Prostate gland (tissue), 2 donors: ENCODE measurements at regions not wholly inside any gene's neighbourhood (a gene's known extent, or its start where the extent isn't known, plus 50 kb on each side); places are given as distances from the start of the nearest gene placed in this dataset.

ENCODE experiments used
- DNase-seq: peaks from one replicate; pipeline ENCODE4 v3.0.0-alpha.2; 2019; ENCODE audit warnings: low spot score
- H3K27ac ChIP-seq, 2 donors: fragments of 200-600 bp; sonication (generic); 2 replicates each; pipeline ENCODE4 v1.5.1; 2017 to 2019
- H3K27me3 ChIP-seq: fragments of 200-600 bp; sonication (generic); replicated peaks from 2 replicates; pipeline ENCODE4 v1.5.1; 2019; ENCODE audit not compliant: insufficient read depth
- H3K36me3 ChIP-seq, 2 donors: fragments of 200-600 bp; sonication (generic); 1 replicate in 1 of 2; 2 replicates in 1 of 2; pipeline versions ENCODE4 v1.5.1 to v1.8.1; 2017 to 2019
- H3K4me1 ChIP-seq: fragments of 200-600 bp; sonication (generic); replicated peaks from 2 replicates; pipeline ENCODE4 v1.5.1; 2019
- H3K4me3 ChIP-seq, 2 donors: fragments of 200-600 bp; sonication (generic); 2 replicates each; pipeline ENCODE4 v1.5.1; 2017 to 2019
- H3K9me3 ChIP-seq: fragments of 200-600 bp; sonication (generic); 2 replicates; pipeline ENCODE4 v1.5.1; 2017
- CTCF ChIP-seq, 4 experiments: fragments of 200-600 bp in 2 of 4; fragments of 450-650 bp in 2 of 4; sonication (generic) in 2 of 4; IDR thresholded peaks; 1 replicate in 3 of 4; 2 replicates in 1 of 4; pipeline ENCODE4 v1.5.1; 2016 to 2019; ENCODE audit warnings: antibody characterized with exemption in 4 of 4, mild to moderate bottlenecking in 2 of 4, moderate library complexity in 2 of 4
- POLR2A ChIP-seq: fragments of 450-650 bp; IDR thresholded peaks from one replicate; pipeline ENCODE4 v1.6.1; 2016; ENCODE audit warnings: antibody characterized with exemption, mild to moderate bottlenecking
- POLR2AphosphoS5 ChIP-seq: sonication (generic); formaldehyde crosslinking; IDR thresholded peaks from one replicate; pipeline ENCODE4 v1.6.1; 2017; ENCODE audit warnings: antibody characterized with exemption
- WGBS: methylation state at CpG from one replicate; pipeline ENCODE4 v1.1.5; 2018; 5-methylcytosine and 5-hydroxymethylcytosine counted together
- intact Hi-C: fragments of 100-400 bp; cut with DNase I; formaldehyde crosslinking; loops from one replicate; pipeline ENCODE4 v1.14.2; 2022

GRCh38 chr2:449246-450067 lies 161.6 kb upstream of the ALKAL2 start:
- intact Hi-C loops = no loop called here
- Histone ChIP-seq H3K27ac (no peak overlapping the region), H3K4me3 (no peak overlapping the region), H3K9me3 (no peaks in the 10 kb centered on the region), H3K27me3 (no peaks in the 10 kb centered on the region), H3K36me3 (no peaks in the 10 kb centered on the region), H3K4me1 (no peaks in the 10 kb centered on the region)
- DNase-seq = no peak
- WGBS = 52% methylated on average over 6 of the region's 6 CpGs
- TF ChIP-seq POLR2A (no peak), POLR2AphosphoS5 (no peak), CTCF (IDR thresholded peaks at IDR 0.05) (no peak)

- WGBS = 82% methylated on average over 14 of the region's 14 CpGs
- no peak for DNase-seq
- Histone ChIP-seq H3K4me3 (no peak overlapping the region), H3K9me3 (no peaks in the 10 kb centered on the region), H3K4me1 (no peaks in the 10 kb centered on the region), H3K36me3 (no peaks in the 10 kb centered on the region), H3K27me3 (peaks cover 2% of the 10 kb centered on the region), H3K27ac (no peak overlapping the region)
- intact Hi-C loops = no loop called here
- TF ChIP-seq POLR2A (no peak), CTCF (IDR thresholded peaks at IDR 0.05) (no peak), POLR2AphosphoS5 (no peak)
These were observed 160.2 kb upstream of the ALKAL2 start for GRCh38 chr2:447902-448665.

GRCh38 chr2:446963-447530 lies 159.2 kb upstream of the ALKAL2 start:
- DNase-seq = no peak
- intact Hi-C loops = no loop called here
- 80% methylated on average over 10 of the region's 10 CpGs for WGBS

GRCh38 chr2:446303-446874 lies 158.5 kb upstream of the ALKAL2 start:
- Histone ChIP-seq H3K4me3 (no peak overlapping the region), H3K27ac (no peak overlapping the region), H3K9me3 (no peaks in the 10 kb centered on the region), H3K4me1 (no peaks in the 10 kb centered on the region), H3K27me3 (peaks cover 5% of the 10 kb centered on the region), H3K36me3 (no peaks in the 10 kb centered on the region)
- intact Hi-C loops = no loop called here
- no peak for DNase-seq
- TF ChIP-seq CTCF (IDR thresholded peaks at IDR 0.05) (no peak), POLR2A (no peak), POLR2AphosphoS5 (no peak)
- 85% methylated on average over 11 of the region's 11 CpGs for WGBS

More at GRCh38 chr2:446963-447530, 159.2 kb upstream of the ALKAL2 start:
- Histone ChIP-seq H3K9me3 (no peaks in the 10 kb centered on the region), H3K36me3 (no peaks in the 10 kb centered on the region), H3K27me3 (peaks cover 2% of the 10 kb centered on the region), H3K27ac (no peak overlapping the region), H3K4me3 (no peak overlapping the region), H3K4me1 (no peaks in the 10 kb centered on the region)
- TF ChIP-seq POLR2A (no peak), CTCF (IDR thresholded peaks at IDR 0.05) (no peak), POLR2AphosphoS5 (no peak)
